ENCODE measurements at regions not wholly inside any gene's neighbourhood (a gene's known extent, or its start where the extent isn't known, plus 50 kb on each side); places are given as distances from the start of the nearest gene placed in this dataset.

- no peak for TF ChIP-seq POLR2AphosphoS5 (IDR thresholded peaks at IDR 0.05)
- no peak for TF ChIP-seq CTCF (IDR thresholded peaks at IDR 0.05)
- no peak for TF ChIP-seq POLR2A (IDR thresholded peaks at IDR 0.05)
- TF ChIP-seq EP300 (IDR thresholded peaks at IDR 0.05), result no peak
Measured at GRCh38 chr13:76289558-76289957, 596.6 kb downstream of the KCTD12 start.

Data from sigmoid colon (tissue), 4 donors.